ENCODE measurements at regions not wholly inside any gene's neighbourhood (a gene's known extent, or its start where the extent isn't known, plus 50 kb on each side); places are given as distances from the start of the nearest gene placed in this dataset.

DNA sequence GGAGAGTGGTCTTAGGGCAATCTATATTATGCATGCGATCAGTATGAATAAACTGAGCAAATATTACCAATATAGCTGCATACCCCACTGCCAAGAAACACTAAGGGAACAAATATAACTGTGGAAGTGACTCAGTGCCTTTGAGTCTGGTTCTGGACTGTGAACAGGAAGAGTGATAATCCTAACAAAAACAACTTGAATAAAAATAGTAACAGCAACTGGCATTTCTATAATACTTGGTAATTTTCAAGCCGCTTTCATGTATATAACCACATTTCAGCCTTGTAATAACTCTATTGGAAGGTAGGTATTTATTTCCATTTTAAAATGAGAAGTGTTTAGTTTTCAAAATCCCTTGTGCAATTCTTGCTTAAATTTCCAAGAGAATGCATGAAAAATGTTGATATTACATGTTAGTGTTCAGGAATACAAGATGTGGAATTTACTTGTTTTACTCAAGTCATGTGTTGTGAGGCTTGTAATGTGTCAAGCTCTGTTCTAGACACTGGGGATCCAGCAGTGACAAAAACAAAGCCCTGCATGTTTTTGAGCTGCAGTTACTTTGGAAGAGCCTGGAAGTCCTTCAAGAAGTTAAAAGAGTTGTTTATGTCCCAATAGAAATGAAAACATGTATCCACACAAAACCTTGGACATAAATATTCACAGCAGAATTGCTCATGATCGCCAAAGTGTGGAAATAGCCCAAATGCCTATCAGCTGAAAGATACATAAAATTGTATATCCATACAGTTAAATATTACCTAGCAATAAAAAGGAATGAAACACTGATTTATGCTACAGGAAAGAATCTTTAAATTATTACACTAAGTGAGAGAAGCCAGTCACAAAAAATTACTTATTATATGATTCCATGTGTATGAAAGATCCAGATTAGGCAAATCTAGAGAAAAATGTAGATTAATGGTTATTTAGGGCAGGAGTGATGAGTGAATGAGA lies 338.1 kb upstream of the TMEM132C start:
- DNase-seq = no peak
- no peak overlapping the region for H3K27ac ChIP-seq (ENCODE audit: insufficient read length, low read depth, low read length)
- Mint-ChIP-seq H3K27ac (no peak overlapping the region), H3K4me3 (no peak overlapping the region), H3K4me1 (no peaks in the 10 kb centered on the region), H3K9me3 (no peaks in the 10 kb centered on the region), H3K36me3 (ENCODE audit: insufficient read depth in 1 of 3, low read depth in 3 of 3) (no peaks in the 10 kb centered on the region), H3K27me3 (ENCODE audit: low read depth) (peaks cover 4% of the 10 kb centered on the region)
- no peak overlapping the region for H2BK120ac ChIP-seq (ENCODE audit: low read depth, low read length, poor library complexity, severe bottlenecking)
- H2BK20ac ChIP-seq (ENCODE audit: low read depth, low read length, poor library complexity, severe bottlenecking) = no peak overlapping the region
- no peak overlapping the region for H4K8ac ChIP-seq (replicated peaks; ENCODE audit: insufficient read length, low read depth, low read length)
- no peaks in the 10 kb centered on the region for H3K27me3 ChIP-seq (ENCODE audit: insufficient read depth, low read length)
- no peak overlapping the region for H3K9ac ChIP-seq (ENCODE audit: extremely low read depth, insufficient read length, low read length)
- no peak overlapping the region for H4K91ac ChIP-seq (ENCODE audit: insufficient read length, low read depth, low read length)
- H3K23ac ChIP-seq (ENCODE audit: insufficient read length, low read depth, low read length) = no peak overlapping the region
- WGBS (ENCODE audit: extremely low coverage, insufficient read length, low lambda C conversion rate) = no CpG with 5 or more reads among the region's 3 CpGs
- H4K5ac ChIP-seq (ENCODE audit: insufficient read length, low read depth, low read length) = no peak overlapping the region
- no peaks in the 10 kb centered on the region for H3K79me2 ChIP-seq (ENCODE audit: insufficient read depth, low read length)
- H3K4me1 ChIP-seq (ENCODE audit: insufficient read depth, low read length) = no peaks in the 10 kb centered on the region
- H2AK5ac ChIP-seq (ENCODE audit: insufficient read length, low read length) = no peak overlapping the region
- H2AFZ ChIP-seq (ENCODE audit: low read length) = no peak overlapping the region
- H3K18ac ChIP-seq (ENCODE audit: insufficient read length, low read depth, low read length) = no peak overlapping the region
- H3K14ac ChIP-seq (ENCODE audit: insufficient read depth, low read length) = no peak overlapping the region
- H2BK5ac ChIP-seq (ENCODE audit: insufficient read length, low read length) = no peak overlapping the region
- H3K9me3 ChIP-seq (ENCODE audit: control insufficient read depth, low read depth, low read length) = no peaks in the 10 kb centered on the region
- no peaks in the 10 kb centered on the region for H3K23me2 ChIP-seq (ENCODE audit: insufficient read length, low read depth, low read length, poor library complexity, severe bottlenecking)
- H3T11ph ChIP-seq (ENCODE audit: low read length) = no peak overlapping the region
- H3K56ac ChIP-seq (ENCODE audit: insufficient read length, low read depth, low read length) = no peak overlapping the region
- H3K79me1 ChIP-seq (ENCODE audit: insufficient read depth, low read depth, low read length, poor library complexity, severe bottlenecking) = no peaks in the 10 kb centered on the region
- no peak overlapping the region for H2BK12ac ChIP-seq (ENCODE audit: insufficient read length, low read depth, low read length)
- H3K4me2 ChIP-seq (ENCODE audit: insufficient read depth, insufficient read length, low read length) = no peak overlapping the region
- no peak overlapping the region for H3K4ac ChIP-seq (ENCODE audit: low read depth, low read length)
- H2BK15ac ChIP-seq (ENCODE audit: low read depth, low read length) = no peak overlapping the region
- TF ChIP-seq, protein P1, sequence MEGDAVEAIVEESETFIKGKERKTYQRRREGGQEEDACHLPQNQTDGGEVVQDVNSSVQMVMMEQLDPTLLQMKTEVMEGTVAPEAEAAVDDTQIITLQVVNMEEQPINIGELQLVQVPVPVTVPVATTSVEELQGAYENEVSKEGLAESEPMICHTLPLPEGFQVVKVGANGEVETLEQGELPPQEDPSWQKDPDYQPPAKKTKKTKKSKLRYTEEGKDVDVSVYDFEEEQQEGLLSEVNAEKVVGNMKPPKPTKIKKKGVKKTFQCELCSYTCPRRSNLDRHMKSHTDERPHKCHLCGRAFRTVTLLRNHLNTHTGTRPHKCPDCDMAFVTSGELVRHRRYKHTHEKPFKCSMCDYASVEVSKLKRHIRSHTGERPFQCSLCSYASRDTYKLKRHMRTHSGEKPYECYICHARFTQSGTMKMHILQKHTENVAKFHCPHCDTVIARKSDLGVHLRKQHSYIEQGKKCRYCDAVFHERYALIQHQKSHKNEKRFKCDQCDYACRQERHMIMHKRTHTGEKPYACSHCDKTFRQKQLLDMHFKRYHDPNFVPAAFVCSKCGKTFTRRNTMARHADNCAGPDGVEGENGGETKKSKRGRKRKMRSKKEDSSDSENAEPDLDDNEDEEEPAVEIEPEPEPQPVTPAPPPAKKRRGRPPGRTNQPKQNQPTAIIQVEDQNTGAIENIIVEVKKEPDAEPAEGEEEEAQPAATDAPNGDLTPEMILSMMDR (conservative IDR thresholded peaks at IDR 0.05) = no peak
- H4K20me1 ChIP-seq (ENCODE audit: control insufficient read depth, insufficient read depth, insufficient read length) = no peaks in the 10 kb centered on the region

Measured in H9 (cell line).